SK-N-MC (cell line): ENCODE measurements at regions not wholly inside any gene's neighbourhood (a gene's known extent, or its start where the extent isn't known, plus 50 kb on each side); places are given as distances from the start of the nearest gene placed in this dataset.

Experiments
- EZH2 ChIP-seq: fragments of 200-600 bp; sonication (generic); IDR thresholded peaks from one replicate; pipeline ENCODE4 v1.6.1; 2017; ENCODE audit warnings: antibody characterized with exemption
- POLR2AphosphoS5 ChIP-seq: IDR thresholded peaks from 2 replicates; pipeline ENCODE4 v1.6.1; 2012; ENCODE audit warnings: mild to moderate bottlenecking, low read depth, low read length, borderline replicate concordance

DNA sequence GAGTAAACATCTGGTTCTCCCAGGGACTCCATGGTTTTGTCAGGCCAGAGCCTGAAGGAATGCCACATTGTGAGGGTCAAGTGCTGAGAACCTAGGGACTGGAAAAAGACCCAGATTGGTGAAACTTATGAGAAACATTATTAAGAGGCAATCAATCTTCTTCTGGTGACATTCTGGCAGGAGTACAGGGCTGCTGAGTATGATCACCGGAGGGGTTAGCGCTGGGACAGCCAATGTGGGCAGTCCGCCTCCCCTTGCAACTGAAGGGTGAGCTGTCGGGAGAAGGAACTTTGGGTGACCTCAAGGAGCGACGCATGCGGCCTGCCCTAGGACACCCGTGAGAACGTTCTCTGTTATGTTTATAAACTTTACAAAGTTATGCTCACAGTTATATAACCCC lies 429.0 kb downstream of the LMO4 start:
- TF ChIP-seq EZH2, result no peak
- no peak for TF ChIP-seq POLR2AphosphoS5
